ENCODE measurements at regions not wholly inside any gene's neighbourhood (a gene's known extent, or its start where the extent isn't known, plus 50 kb on each side); places are given as distances from the start of the nearest gene placed in this dataset.
A peak's percentile ranks its signal among the peaks of the same experiment; 100 is the strongest.

DNA sequence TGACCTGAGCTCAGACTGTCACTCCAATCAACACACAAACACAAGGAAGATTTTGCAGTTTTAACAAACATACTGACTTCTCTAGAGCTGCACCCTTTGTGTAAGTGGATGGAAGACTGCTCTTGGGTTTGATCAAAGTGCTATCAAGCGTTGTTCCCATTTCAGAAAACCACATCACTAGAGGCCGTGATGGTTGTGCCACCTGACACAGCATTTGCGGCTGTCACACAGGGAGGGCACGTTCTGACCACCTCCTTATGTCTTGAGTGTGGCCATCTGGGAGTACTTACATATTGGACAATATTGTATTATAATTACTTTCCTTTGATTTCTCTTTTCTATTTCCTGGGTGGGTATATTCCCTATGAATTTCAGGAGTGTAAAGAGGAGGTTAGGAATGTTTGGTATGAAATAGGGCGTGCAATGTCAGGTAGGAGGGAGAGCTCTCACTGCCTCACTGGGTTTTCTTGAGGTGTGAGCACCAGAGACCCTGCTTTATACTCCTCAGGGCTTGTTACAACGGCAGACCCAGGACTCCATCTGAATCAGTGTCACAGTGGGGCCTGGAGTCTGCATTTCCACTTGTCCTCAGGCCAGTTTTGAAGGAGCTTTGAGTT lies 74.3 kb downstream of the SYNE3 start:
- DNase-seq: no peak

GRCh38 chr14:95440951-95441350 lies 75.5 kb downstream of the SYNE3 start:
- peak; percentile 48 for DNase-seq

GRCh38 chr14:95440496-95440895 lies 76.0 kb downstream of the SYNE3 start:
- no peak for DNase-seq

GRCh38 chr14:95439881-95440280 lies 76.6 kb downstream of the SYNE3 start:
- no peak for DNase-seq

DNA sequence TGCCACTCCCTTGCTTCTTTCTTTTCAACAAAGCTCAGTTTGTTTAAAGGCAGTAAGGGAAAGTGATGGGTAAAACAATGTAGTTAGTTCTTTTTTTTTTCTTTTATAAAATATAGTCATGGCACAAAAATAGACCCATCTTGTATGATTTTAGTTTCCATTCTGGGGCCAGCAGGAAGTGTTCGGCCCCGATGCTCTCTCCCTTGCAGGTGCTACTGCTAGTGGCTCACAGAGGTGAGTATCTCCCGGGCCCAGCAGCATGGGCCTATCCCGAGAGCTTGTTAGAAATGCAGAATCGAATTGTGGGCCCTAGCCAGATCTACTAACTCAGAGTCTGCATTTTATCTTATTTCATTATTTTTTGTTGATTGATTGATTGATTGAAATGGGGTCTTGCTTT lies 78.7 kb downstream of the SYNE3 start:
- no peak for DNase-seq

DNA sequence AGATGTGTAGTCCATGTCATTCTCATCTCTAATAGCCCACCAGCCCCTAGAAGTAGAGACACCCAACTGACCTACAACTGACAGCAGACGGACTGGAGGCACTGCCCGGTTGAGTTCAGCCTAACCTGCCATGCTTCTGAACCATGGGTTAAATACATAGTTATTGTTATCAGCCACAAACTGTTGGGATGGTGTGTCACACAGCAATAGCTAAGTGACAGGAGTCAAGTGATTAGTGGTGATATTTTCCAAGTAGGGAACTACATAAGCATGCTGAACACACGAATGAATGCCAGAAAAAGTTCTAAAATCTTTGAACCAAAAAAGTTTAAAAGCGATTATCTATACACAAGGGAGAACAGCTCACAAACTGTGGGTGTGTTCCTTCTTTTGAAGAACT lies 80.1 kb downstream of the SYNE3 start:
- no peak for DNase-seq

- DNase-seq: no peak
Measured at GRCh38 chr14:95434121-95434520, 82.3 kb downstream of the SYNE3 start.

DNA sequence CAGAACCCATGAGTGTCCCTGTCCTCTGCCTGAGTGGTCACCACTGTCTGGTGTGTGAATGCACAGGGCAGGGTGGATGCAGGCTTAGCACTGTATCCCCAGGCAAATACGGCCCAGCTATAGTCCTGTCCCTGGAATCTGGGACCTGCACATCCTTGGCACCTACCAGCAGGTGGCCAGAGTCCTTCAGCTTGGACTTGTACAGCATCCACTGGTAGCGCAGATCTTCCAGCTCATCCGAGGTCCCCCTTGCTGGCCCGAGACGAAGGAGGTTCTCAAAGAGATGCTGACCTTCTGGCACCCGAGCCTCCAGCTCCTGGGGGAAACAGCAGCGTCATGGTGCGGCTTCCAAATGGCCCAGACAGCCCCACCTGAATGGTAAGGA lies 83.4 kb downstream of the SYNE3 start:
- DNase-seq: no peak

GRCh38 chr14:95432144-95433093 lies 84.0 kb downstream of the SYNE3 start:
- no peak for DNase-seq

GRCh38 chr14:95431199-95432143 lies 85.0 kb downstream of the SYNE3 start:
- DNase-seq: peak; percentile 11

GRCh38 chr14:95428557-95428956 lies 87.9 kb downstream of the SYNE3 start:
- DNase-seq: no peak

DNA sequence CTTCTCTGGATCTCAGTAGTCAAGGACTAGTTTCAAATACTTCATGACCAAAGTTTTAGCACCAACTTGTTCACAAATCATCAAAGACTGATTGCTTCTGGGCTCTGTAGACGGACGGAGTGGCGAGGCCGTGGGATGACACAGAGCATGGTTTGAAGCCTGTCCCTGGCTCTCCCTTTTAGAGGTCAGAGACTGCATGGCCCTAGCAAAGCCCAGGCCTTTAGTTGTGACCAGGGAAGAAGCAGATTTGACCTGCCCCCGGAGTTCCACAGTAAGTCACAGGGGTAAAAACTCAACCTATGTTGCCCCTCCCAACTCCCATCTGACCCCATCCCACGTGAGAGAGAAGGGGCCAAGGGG lies 90.4 kb downstream of the SYNE3 start:
- no peak for DNase-seq

GRCh38 chr14:95425369-95426115 lies 90.9 kb downstream of the SYNE3 start:
- DNase-seq: no peak

DNA sequence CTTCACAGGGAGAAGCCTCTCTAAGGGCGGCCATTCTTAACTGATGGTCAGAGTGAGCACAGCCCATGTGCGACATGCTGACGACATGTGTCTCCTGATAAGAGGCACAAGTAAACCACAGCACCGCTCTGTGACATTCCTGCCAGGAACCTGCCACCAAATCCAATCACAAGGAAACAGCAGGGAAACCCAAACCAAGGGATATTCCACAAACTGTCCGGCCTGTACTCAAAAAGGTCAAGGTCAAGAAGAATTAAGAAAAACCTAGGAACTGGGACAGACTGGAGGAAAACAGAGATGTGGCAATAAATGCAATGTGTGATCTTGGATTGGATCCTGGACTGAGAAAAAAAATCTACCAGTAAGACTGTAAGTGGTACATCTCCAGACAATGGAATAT lies 91.9 kb downstream of the SYNE3 start:
- no peak for DNase-seq

DNA sequence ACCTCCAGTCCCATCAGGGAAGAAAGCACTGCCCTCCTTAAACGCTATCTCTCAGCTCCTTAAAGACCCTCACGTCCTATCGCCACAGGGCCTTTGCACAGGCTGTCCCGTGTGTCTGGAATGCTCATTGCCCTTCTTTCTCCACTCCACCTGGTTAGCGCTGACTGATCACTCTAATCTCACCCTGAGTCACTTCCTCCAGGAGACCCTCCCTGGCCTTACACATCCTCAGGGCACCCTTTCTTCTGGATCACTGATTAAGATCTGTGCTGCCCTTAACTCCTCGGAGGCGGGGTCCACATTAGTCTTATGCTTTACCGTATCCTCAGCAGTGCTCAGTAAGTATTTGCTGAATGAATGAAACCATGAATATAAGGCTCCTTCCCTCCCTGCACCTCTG lies 94.7 kb downstream of the SYNE3 start:
- no peak for DNase-seq

DNA sequence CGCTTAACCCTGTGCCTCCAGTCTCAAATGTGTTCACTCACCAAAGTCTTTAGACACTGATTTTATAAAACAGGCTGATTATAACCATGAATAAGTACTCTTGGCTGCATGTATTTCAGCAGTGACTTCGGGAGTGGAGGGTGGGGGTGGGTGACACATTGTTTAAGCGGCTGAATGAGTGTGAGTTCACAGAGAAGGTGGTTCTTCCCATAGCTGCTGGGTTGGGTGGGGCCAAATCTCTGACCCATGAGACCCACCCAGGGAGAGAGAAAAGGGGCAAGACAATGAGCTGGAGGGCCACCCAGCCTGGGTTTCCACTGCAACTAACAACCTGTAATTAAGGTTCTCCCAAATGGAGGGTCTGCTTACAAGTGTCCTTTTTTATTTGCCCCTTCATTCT lies 96.4 kb downstream of the SYNE3 start:
- no peak for DNase-seq

- no peak for DNase-seq
Measured at GRCh38 chr14:95419569-95419968, 96.9 kb downstream of the SYNE3 start.

- DNase-seq: no peak
Measured at GRCh38 chr14:95418858-95419257, 97.6 kb downstream of the SYNE3 start.

DNA sequence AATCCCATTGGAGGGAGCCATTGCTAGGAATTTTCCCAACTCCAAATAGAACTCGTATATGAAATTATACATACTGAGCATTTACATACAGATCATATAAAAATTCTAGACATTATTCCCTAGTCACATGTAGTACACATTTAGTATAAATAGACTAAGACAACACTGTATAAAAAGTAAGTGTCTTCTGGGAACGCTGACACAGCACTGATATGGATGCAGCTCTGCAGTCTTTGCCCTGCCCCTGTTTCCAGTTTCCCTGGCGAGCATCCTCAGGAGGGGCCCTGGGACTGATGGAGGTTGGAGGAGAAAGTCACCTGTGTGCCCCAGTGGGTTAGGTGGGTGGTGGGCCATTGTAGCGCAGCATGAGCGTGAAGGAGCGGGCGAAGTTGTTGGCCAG lies 97.8 kb upstream of the CLMN start:
- DNase-seq: no peak

DNA sequence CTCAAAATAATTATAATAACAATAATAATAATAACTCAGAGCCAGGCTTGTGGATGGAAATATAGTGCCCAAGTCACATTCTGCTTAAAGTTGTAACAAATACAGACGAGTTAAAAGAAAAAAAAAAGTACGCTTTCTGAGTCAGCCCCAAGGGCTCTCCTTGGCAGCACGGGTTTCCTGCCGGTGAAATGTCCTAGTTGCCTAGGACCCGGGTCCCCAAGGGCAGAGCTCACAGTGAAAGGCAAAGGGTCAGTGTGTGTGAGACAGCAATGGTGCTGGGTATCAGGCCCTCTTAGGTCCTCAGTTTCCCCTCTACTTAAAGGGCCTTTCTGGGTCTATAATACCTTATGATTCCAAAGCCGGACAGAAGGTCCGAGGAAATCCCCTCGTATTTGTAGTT lies 96.3 kb upstream of the CLMN start:
- DNase-seq: no peak

- peak; percentile 28 for DNase-seq
Measured at GRCh38 chr14:95413289-95414215, 93.8 kb upstream of the CLMN start.

GRCh38 chr14:95410838-95411237 lies 91.1 kb upstream of the CLMN start:
- no peak for DNase-seq
